Motor neuron (in vitro differentiated cells): ENCODE measurements at regions not wholly inside any gene's neighbourhood (a gene's known extent, or its start where the extent isn't known, plus 50 kb on each side); places are given as distances from the start of the nearest gene placed in this dataset.
"Not testable (repeated sequence)": the region's sequence is repeated elsewhere in the genome, so short reads cannot be mapped to it uniquely, and the experiment has no call there.

Source experiments
- ATAC-seq, 8 experiments: fragments of 200-7000 bp; cut with Tn5 transposase; replicated peaks in 6 of 8; 2 replicates each; pipeline ENCODE4 v1.8.0; 2021; ENCODE audit warnings: mild to moderate bottlenecking in 8 of 8, moderate library complexity in 8 of 8
- H3K27ac ChIP-seq, 2 donors: fragments of 250-450 bp; sonication (Bioruptor Pico); 2 replicates each; pipeline ENCODE4 v1.9.0; 2021; ENCODE audit warnings: antibody characterized with exemption in 2 of 2, mild to moderate bottlenecking in 2 of 2, moderate library complexity in 1 of 2
- H3K4me1 ChIP-seq, 2 donors: fragments of 250-450 bp; sonication (Bioruptor Pico); replicated peaks in 1 of 2; 2 replicates each; pipeline ENCODE4 v1.6.1; 2021; ENCODE audit warnings: antibody characterized with exemption in 2 of 2, mild to moderate bottlenecking in 2 of 2, moderate library complexity in 1 of 2
- H3K4me3 ChIP-seq, 5 donors: fragments of 250-450 bp; sonication (Bioruptor Pico); 2 replicates each; pipeline ENCODE4 v1.9.0; 2021; ENCODE audit warnings: antibody characterized with exemption in 5 of 5, mild to moderate bottlenecking in 5 of 5, moderate library complexity in 4 of 5
- WGBS, 10 experiments: fragments of 450-650 bp; shearing (Covaris generic); methylation state at CpG; one replicate each; pipeline ENCODE4 v1.0.0; 2022; 5-methylcytosine and 5-hydroxymethylcytosine counted together
- in situ Hi-C, 9 experiments: fragments of 400-800 bp; cut with MboI; loops; one replicate each; pipeline ENCODE4 v1.15.0; 2021; ENCODE audit warnings: low sequenced_read_pairs in 9 of 9, low pct_unique_long_range_greater_than_20kb in 2 of 9; ENCODE audit not compliant: unreplicated experiment in 9 of 9

DNA sequence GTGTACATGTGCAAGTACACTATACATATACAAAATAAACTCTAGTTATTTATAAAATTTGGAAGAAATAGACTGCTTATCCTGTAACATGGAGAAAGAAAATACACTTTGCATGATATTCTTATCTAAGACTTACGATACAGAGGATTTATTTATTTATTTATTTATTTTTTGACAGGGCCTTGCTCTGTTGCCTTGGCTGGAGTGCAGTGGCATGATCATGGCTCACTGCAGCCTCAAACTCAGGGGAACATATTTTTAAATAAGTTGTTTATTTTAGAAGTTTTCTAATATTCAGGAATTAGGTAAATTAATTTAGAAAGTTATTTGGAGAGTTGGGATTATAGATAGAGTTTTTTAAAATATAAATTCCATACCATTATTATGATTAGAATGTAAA, 116.7 kb downstream of the GPR85 start:
- ATAC-seq: no peak
- no peak overlapping the region for H3K4me3 ChIP-seq
- no peak overlapping the region for H3K27ac ChIP-seq
- in situ Hi-C loops: no loop called here
- peaks cover 0 to 5% of the 10 kb centered on the region in 2 donors for H3K4me1 ChIP-seq
- 25 to 100% (median 90%) methylated on average over 1 of the region's 1 CpG; no CpG with 5 or more reads in 1 of the 10 experiments for WGBS, 10 experiments

DNA sequence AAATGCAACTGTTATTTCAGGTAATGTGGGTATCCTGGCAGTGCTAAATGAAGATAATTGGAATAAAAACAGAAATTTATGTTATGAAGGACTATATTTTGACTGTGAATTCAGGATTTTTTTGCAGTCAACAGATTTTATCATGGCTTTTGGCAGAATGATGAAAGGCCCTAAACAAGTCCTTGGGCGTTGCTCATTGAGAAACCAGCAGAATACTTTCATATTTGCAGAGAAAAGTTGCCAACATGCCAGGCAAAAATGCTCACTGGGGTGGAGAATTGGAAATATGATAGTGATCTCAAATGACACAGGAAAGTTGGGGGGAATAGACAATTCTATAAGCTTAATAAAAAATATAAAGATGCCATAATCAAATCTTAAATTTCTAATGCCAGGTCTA, 121.1 kb downstream of the GPR85 start:
- WGBS, 10 experiments: 10 to 89% (median 76%) methylated on average over 1 of the region's 1 CpG; no CpG with 5 or more reads in 4 of the 10 experiments
- Histone ChIP-seq H3K4me3 (no peak overlapping the region), H3K4me1 (peaks cover 0 to 5% of the 10 kb centered on the region in 2 donors), H3K27ac (no peak overlapping the region)
- in situ Hi-C loops: no loop called here
- no peak for ATAC-seq

DNA sequence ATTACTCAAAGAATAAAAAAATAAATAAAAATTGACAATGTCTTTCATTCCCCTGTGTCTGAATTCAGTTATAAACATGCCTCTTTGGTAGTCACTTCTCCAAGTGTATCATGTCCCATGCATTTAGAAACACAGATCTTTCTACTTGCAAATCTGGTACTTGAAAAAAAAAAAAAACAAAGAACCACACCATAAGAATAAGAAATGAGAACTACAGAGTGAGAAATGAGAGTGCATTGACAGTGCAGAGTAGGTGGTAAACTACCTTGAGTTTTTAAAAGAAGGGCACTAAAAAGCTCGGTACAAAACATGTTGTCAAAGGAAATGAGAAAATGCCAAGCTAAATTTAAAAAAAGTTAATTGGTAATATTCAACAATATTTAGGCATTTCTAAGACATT, 123.0 kb downstream of the GPR85 start:
- no peak for ATAC-seq
- Histone ChIP-seq H3K27ac (no peak overlapping the region), H3K4me3 (no peak overlapping the region), H3K4me1 (peaks cover 0 to 5% of the 10 kb centered on the region in 2 donors)
- WGBS, 10 experiments: 17 to 87% (median 67%) methylated on average over 1 of the region's 1 CpG; no CpG with 5 or more reads in 3 of the 10 experiments
- in situ Hi-C loops: no loop called here

DNA sequence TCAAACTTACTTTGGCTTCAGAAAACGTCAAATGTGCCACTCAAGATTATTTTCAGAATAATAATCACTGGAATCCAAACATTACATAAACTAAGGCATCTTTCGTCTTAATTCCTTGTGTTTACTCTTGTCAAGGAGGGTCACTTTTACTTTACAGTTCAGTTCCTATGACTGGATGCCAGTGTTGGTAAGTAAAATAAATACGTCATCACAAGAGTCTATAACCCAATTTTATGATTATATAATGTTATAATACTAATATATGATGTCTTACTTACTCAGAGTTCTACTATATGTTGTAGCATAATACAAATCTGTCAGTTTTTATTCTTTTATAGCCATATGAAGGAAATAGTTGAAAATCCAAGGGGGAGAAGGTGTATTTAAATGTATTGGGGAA, 123.8 kb downstream of the GPR85 start:
- 23 to 88% (median 78%) methylated on average over 1 to 3 of the region's 3 CpGs for WGBS, 10 experiments
- Histone ChIP-seq H3K4me3 (no peak overlapping the region), H3K27ac (no peak overlapping the region), H3K4me1 (peaks cover 0 to 5% of the 10 kb centered on the region in 2 donors)
- no peak for ATAC-seq
- in situ Hi-C loops: no loop called here

DNA sequence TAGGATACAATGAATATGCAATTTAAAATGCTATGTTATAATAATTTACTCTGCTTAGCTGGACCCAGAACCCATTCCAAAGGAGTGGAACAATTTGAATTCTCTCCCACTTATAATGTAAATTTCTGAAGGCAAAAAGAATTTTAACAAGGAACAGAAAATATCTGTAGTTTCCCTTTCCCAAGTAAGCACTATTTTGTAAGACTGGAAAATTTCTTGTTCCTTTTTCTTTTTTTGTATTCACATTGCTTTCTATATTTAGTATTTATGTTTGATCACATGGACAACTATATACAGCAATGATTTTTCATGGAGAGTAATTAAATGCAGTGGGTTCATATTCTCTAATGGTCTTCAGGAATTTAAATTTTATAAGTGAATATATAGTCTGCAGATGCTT, 127.4 kb downstream of the GPR85 start:
- Histone ChIP-seq H3K27ac (no peak overlapping the region), H3K4me1 (no peaks in the 10 kb centered on the region), H3K4me3 (no peak overlapping the region)
- in situ Hi-C loops: no loop called here
- no peak for ATAC-seq

DNA sequence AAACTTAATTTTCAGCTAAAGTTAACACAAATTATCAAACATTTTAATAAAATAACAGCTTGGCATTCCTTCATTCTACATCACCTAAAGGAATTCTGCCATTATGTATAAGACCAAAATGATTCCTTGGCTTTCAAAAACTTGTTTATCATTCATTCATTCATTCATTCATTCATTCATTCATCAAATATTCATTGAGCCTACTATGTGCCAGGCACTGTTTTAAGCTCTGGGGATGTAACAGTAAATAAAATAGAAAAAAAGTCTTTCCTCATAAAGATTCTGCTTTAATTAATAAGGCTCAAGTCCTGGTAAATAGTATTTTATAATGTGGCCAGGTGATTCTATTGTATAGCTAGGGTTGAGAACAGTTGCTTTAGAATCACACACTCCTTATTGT, 127.9 kb downstream of the GPR85 start:
- no peak for ATAC-seq
- Histone ChIP-seq H3K27ac (no peak overlapping the region), H3K4me1 (no peaks in the 10 kb centered on the region), H3K4me3 (no peak overlapping the region)
- in situ Hi-C loops: no loop called here

DNA sequence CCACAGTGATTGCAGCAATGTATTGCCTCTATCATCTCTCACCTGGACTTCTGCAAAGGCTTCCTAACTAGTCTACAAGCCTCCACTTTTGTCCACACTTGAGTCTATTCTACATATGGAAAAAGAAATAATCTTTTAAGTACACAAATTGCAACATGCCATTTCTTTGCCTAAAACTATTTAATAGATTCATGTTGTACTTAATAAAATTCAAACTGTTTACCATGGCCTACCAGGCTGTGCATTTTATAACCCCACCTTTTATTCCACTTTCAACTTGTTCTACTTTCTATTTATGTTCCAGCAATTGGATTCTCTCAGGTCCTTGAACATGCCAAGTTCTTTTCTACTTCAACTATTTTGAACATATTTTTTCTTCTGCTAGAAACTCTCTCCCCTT, 128.7 kb downstream of the GPR85 start:
- Histone ChIP-seq H3K4me1 (no peaks in the 10 kb centered on the region), H3K4me3 (no peak overlapping the region), H3K27ac (no peak overlapping the region)
- ATAC-seq: no peak
- in situ Hi-C loops: no loop called here

DNA sequence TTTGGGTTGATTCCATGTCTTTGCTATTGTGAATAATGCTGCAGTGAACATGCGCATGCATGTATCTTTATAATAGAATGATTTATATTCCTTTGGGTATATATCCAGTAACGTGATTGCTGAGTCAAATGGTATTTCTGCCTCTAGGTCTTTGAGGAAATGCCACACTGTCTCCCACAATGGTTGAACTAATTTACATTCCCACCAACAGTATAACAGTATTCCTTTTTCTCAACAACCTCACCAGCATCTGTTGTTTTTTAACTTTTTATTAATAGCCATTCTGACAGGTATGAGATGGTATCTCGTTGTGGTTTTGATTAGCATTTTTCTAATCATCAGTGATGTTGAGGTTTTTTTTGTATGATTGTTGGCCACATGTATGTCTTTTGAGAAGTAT, 133.6 kb downstream of the GPR85 start:
- in situ Hi-C loops, ATAC-seq, H3K4me3 ChIP-seq, H3K4me1 ChIP-seq, H3K27ac ChIP-seq: not testable (repeated sequence)
- 5 to 100% (median 93%) methylated on average over 1 to 3 of the region's 3 CpGs; no CpG with 5 or more reads in 1 of the 10 experiments for WGBS, 10 experiments

DNA sequence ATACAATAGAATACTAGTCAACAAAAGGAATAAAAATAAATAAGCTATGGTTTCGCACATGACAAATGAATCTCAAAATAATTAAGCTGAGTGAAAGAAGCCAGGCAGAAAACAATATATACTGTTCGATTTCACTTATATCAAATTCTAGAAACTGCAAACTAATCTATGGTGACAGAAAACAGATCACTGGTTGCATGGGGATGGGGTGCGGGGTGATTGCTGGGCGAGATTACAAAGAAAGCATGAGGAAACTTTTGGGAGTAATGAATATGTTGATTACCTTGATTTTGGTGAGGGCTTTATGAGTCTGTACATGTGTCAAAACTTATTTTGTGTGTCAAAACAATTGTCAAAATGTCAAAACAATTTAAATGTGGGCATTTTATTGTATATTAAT, 135.6 kb downstream of the GPR85 start:
- WGBS, 10 experiments: 21 to 90% (median 79%) methylated on average over 2 to 4 of the region's 4 CpGs; no CpG with 5 or more reads in 1 of the 10 experiments
- in situ Hi-C loops: no loop called here
- H3K27ac ChIP-seq: no peak overlapping the region
- H3K4me1 ChIP-seq: no peaks in the 10 kb centered on the region
- no peak overlapping the region for H3K4me3 ChIP-seq
- ATAC-seq: no peak

DNA sequence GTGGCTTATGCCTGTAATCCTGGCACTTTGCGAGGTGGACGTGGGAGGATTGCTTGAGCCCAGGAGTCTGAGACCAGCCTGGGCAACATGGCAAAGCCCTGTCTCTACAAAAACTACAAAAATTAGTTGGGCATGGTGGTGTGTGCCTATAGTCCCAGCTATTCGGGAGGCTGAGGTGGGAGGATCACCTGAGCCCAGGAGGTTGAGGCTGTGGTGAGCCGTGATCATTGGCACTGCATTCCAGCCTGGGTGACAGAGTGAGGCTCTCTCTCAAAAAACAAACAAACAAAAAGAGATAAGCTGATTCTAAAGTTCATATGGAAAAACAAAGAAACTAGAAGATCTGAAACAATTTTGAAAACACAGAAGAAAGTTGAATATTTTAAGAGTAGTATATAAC, 136.9 kb downstream of the GPR85 start:
- in situ Hi-C loops, H3K4me1 ChIP-seq, H3K27ac ChIP-seq, H3K4me3 ChIP-seq, ATAC-seq: not testable (repeated sequence)
- 0 to 100% (median 69%) methylated on average over 1 to 4 of the region's 4 CpGs; no CpG with 5 or more reads in 2 of the 10 experiments for WGBS, 10 experiments

DNA sequence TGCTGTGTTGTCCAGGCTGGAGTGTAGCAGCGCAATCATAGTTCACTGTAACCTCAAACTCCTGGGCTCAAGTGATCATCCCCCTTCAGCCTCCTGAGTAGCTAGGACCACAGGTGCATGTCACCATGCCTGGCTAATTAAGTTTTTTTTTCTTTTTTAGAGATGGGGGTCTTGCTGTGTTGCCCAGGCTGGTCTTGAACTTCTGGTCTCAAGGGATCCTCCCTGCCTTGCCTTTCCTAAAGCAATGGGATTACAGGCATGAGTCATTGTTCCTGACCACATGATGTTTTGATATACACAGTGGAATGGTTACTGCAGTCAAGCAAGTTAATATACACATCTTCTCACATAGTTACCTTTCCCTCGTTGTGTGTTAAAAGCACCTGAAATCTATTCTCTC, 140.3 kb downstream of the GPR85 start:
- in situ Hi-C loops: no loop called here
- ATAC-seq: no peak
- H3K4me1 ChIP-seq: no peaks in the 10 kb centered on the region
- WGBS, 10 experiments: 60 to 100% (median 89%) methylated on average over 1 to 2 of the region's 2 CpGs; no CpG with 5 or more reads in 2 of the 10 experiments
- H3K27ac ChIP-seq: no peak overlapping the region
- H3K4me3 ChIP-seq: no peak overlapping the region

DNA sequence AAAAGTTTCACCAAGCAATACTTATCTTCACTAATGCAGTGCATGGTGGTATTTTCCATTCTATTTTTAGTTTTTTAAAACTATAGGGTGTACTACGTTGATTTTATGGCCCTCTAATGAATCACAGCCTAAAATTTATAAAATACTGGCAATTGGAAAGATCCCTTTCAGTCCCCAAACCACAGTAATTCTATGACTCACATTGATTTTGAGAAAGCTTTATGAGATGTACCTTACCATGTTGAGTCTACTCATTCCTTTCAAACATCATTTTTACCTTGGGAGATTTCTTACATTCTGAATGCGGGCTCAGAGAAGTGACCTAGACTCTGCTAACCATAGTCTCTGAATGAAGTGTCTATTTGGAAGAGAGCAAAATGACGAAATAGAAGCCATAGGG, 141.6 kb downstream of the GPR85 start:
- in situ Hi-C loops: no loop called here
- no peaks in the 10 kb centered on the region for H3K4me1 ChIP-seq
- WGBS, 10 experiments: 0 to 100% (median 79%) methylated on average over 1 to 3 of the region's 3 CpGs
- ATAC-seq: no peak
- no peak overlapping the region for H3K4me3 ChIP-seq
- no peak overlapping the region for H3K27ac ChIP-seq

DNA sequence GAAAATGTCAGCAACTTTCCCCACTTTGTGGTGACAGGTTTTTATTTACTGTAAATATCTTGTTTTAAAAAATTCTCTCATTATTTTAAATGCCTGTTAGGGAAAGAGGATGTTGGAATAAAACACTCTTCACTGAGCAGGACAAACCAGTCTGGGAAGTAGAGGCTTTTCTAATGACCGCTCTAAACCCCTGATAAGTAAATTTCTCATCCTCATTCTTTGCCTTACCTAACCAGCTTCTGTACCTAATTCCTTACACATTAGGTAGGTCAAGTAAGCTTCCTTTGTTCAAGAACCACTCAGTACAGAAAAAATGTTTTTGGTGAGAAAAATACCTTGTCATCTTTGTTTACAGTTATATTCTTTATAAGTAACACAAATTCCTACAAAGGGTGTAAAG, 143.6 kb downstream of the GPR85 start:
- Histone ChIP-seq H3K27ac (no peak overlapping the region), H3K4me3 (no peak overlapping the region), H3K4me1 (peaks cover 1 to 2% of the 10 kb centered on the region in 2 donors)
- no peak for ATAC-seq
- WGBS, 10 experiments: 89 to 100% (median 100%) methylated on average over 1 of the region's 1 CpG; no CpG with 5 or more reads in 3 of the 10 experiments
- in situ Hi-C loops: no loop called here

DNA sequence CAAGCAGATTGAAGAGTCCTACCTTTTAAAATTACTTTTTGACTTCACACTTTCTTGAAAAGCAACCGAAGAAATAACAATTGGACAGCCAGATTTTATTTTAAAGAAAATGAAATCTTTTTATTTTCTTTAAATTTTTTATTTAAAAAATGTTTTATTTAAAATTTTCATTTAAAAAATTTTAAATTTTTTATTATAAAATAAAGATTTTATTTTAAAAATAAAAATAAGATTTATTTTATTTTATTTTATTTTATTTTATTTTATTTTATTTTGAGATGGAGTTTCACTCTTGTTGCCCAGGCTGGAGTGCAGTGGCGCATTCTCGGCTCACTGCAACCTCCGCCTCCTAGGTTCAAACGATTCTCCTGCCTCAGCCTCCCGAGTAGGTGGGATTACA, 144.5 kb downstream of the GPR85 start:
- 77 to 99% (median 90%) methylated on average over 2 to 6 of the region's 6 CpGs for WGBS, 10 experiments
- H3K27ac ChIP-seq, ATAC-seq, H3K4me3 ChIP-seq, in situ Hi-C loops: not testable (repeated sequence)
- peaks cover 8 to 10% of the 10 kb centered on the region in 2 donors for H3K4me1 ChIP-seq
